ENCODE measurements at regions not wholly inside any gene's neighbourhood (a gene's known extent, or its start where the extent isn't known, plus 50 kb on each side); places are given as distances from the start of the nearest gene placed in this dataset.

- TF ChIP-seq STAT5B (CRISPR knock-in tag; IDR thresholded peaks at IDR 0.05) (no peak), ZNF704 (CRISPR knock-in tag; IDR thresholded peaks at IDR 0.05; ENCODE audit: borderline replicate concordance) (no peak), ZNF749 (CRISPR knock-in tag; IDR thresholded peaks at IDR 0.05; ENCODE audit: borderline replicate concordance) (no peak), ATRX (CRISPR knock-in tag; IDR thresholded peaks at IDR 0.05; ENCODE audit: borderline replicate concordance) (no peak), CTCF (CRISPR knock-in tag; IDR thresholded peaks at IDR 0.05) (peak; percentile 99), ETV6 (CRISPR knock-in tag; conservative IDR thresholded peaks at IDR 0.05) (no peak), ZNF503 (CRISPR knock-in tag; IDR thresholded peaks at IDR 0.05) (no peak), ZNF430 (CRISPR knock-in tag; IDR thresholded peaks at IDR 0.05) (no peak), ZNF234 (CRISPR knock-in tag; conservative IDR thresholded peaks at IDR 0.05) (no peak; the same call in 1 of the 2 replicates), TEAD3 (CRISPR knock-in tag; optimal IDR thresholded peaks at IDR 0.05; ENCODE audit: borderline replicate concordance) (no peak), ZNF235 (CRISPR knock-in tag; IDR thresholded peaks at IDR 0.05; ENCODE audit: borderline replicate concordance) (no peak), KDM2A (CRISPR knock-in tag; IDR thresholded peaks at IDR 0.05; ENCODE audit: borderline replicate concordance, low read depth) (peak; percentile 54; the same call in 1 of the 2 replicates), ATF7 (IDR thresholded peaks at IDR 0.05) (no peak), ATF7 (CRISPR knock-in tag; IDR thresholded peaks at IDR 0.05) (0 out of 2 replicates have a peak, but pooled peaks have one; percentile 22), ELF3 (CRISPR knock-in tag; IDR thresholded peaks at IDR 0.05) (no peak), KDM1A (CRISPR knock-in tag; IDR thresholded peaks at IDR 0.05) (no peak), SMAD3 (CRISPR knock-in tag; IDR thresholded peaks at IDR 0.05) (peak; percentile 46; the same call in 1 of the 2 replicates), YEATS2 (CRISPR knock-in tag; IDR thresholded peaks at IDR 0.05; ENCODE audit: borderline replicate concordance) (no peak), ARNTL (CRISPR knock-in tag; IDR thresholded peaks at IDR 0.05) (0 out of 2 replicates have a peak, but pooled peaks have one; percentile 57), ZNF709 (CRISPR knock-in tag; IDR thresholded peaks at IDR 0.05) (no peak), ZNF567 (CRISPR knock-in tag; IDR thresholded peaks at IDR 0.05; ENCODE audit: borderline replicate concordance) (no peak), KDM4B (CRISPR knock-in tag; IDR thresholded peaks at IDR 0.05) (peak; percentile 20; the same call in 1 of the 2 replicates), POLR2AphosphoS2 (IDR thresholded peaks at IDR 0.05; ENCODE audit: low read depth, low read length) (no peak), ZBTB38 (CRISPR knock-in tag; IDR thresholded peaks at IDR 0.05) (no peak), MXD4 (CRISPR knock-in tag; IDR thresholded peaks at IDR 0.05) (peak; percentile 33; the same call in 1 of the 2 replicates), MIXL1 (CRISPR knock-in tag; IDR thresholded peaks at IDR 0.05) (0 out of 2 replicates have a peak, but pooled peaks have one; percentile 7), ZNF260 (CRISPR knock-in tag; IDR thresholded peaks at IDR 0.05; ENCODE audit: borderline replicate concordance, low read depth) (no peak), SAP130 (CRISPR knock-in tag; IDR thresholded peaks at IDR 0.05; ENCODE audit: low read depth) (0 out of 2 replicates have a peak, but pooled peaks have one; percentile 7)
Measured at GRCh38 chr6:160930547-160931377, 60.8 kb upstream of the MAP3K4 start (continued).

All from HepG2 (cell line).